ENCODE measurements at regions not wholly inside any gene's neighbourhood (a gene's known extent, or its start where the extent isn't known, plus 50 kb on each side); places are given as distances from the start of the nearest gene placed in this dataset.

DNA sequence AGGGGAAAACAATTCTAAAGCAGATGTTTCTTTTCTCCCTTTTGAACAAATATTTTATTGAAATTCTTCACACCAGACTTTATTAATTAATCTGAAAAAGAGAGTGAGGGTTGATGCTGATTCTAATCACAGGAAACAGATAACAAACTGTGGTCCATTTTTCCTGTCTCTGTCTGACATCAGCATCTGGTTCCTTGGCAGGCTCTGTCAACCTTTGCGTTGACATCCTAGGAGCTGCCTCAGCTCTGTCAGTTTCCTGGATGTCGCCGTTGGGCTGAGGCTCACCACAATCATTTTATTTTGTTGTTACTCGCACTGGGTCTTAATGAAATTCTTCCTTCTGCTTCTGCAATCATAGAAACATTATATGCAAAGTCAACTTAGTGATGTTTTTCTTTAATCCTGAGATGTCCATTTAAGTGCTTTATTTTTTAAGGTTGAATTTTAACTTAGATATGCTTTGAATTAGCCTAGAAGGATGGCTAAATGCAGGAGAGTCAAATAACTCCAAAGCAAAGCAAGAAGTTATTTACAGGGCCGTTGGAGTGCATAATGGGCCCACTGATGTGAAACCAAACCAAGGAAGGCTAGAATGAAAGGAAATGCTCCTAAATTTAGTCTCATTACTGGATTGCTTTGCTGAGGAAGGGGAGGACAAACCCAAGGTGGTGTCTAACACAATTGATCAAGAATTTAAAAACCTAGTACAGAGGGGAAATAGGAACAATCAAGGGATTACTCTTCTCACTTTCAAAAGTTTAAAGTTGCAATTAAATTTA, 542.4 kb downstream of the FLRT2 start:
- TF ChIP-seq, protein P1, sequence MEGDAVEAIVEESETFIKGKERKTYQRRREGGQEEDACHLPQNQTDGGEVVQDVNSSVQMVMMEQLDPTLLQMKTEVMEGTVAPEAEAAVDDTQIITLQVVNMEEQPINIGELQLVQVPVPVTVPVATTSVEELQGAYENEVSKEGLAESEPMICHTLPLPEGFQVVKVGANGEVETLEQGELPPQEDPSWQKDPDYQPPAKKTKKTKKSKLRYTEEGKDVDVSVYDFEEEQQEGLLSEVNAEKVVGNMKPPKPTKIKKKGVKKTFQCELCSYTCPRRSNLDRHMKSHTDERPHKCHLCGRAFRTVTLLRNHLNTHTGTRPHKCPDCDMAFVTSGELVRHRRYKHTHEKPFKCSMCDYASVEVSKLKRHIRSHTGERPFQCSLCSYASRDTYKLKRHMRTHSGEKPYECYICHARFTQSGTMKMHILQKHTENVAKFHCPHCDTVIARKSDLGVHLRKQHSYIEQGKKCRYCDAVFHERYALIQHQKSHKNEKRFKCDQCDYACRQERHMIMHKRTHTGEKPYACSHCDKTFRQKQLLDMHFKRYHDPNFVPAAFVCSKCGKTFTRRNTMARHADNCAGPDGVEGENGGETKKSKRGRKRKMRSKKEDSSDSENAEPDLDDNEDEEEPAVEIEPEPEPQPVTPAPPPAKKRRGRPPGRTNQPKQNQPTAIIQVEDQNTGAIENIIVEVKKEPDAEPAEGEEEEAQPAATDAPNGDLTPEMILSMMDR (IDR thresholded peaks at IDR 0.05; ENCODE audit: low read depth, low read length, missing input control), result no peak
- TF ChIP-seq FOXA1 (IDR thresholded peaks at IDR 0.05), result no peak
- TF ChIP-seq RXRA (IDR thresholded peaks at IDR 0.05), result no peak
- TF ChIP-seq, protein P2, sequence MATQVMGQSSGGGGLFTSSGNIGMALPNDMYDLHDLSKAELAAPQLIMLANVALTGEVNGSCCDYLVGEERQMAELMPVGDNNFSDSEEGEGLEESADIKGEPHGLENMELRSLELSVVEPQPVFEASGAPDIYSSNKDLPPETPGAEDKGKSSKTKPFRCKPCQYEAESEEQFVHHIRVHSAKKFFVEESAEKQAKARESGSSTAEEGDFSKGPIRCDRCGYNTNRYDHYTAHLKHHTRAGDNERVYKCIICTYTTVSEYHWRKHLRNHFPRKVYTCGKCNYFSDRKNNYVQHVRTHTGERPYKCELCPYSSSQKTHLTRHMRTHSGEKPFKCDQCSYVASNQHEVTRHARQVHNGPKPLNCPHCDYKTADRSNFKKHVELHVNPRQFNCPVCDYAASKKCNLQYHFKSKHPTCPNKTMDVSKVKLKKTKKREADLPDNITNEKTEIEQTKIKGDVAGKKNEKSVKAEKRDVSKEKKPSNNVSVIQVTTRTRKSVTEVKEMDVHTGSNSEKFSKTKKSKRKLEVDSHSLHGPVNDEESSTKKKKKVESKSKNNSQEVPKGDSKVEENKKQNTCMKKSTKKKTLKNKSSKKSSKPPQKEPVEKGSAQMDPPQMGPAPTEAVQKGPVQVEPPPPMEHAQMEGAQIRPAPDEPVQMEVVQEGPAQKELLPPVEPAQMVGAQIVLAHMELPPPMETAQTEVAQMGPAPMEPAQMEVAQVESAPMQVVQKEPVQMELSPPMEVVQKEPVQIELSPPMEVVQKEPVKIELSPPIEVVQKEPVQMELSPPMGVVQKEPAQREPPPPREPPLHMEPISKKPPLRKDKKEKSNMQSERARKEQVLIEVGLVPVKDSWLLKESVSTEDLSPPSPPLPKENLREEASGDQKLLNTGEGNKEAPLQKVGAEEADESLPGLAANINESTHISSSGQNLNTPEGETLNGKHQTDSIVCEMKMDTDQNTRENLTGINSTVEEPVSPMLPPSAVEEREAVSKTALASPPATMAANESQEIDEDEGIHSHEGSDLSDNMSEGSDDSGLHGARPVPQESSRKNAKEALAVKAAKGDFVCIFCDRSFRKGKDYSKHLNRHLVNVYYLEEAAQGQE (IDR thresholded peaks at IDR 0.05), result no peak
- no peak for TF ChIP-seq SP1 (IDR thresholded peaks at IDR 0.05)
- no peak for TF ChIP-seq RAD21 (IDR thresholded peaks at IDR 0.05)
- no peak for TF ChIP-seq YY1 (IDR thresholded peaks at IDR 0.05)
- no peak for TF ChIP-seq TAF1 (conservative IDR thresholded peaks at IDR 0.05)
- no peak for TF ChIP-seq GABPA (IDR thresholded peaks at IDR 0.05 in 1 of 2, conservative IDR thresholded peaks at IDR 0.05 in 1 of 2)
- no peak for TF ChIP-seq HNF4G (IDR thresholded peaks at IDR 0.05)
- TF ChIP-seq, protein P3, sequence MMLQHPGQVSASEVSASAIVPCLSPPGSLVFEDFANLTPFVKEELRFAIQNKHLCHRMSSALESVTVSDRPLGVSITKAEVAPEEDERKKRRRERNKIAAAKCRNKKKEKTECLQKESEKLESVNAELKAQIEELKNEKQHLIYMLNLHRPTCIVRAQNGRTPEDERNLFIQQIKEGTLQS (IDR thresholded peaks at IDR 0.05), result no peak
